H9 (cell line): ENCODE measurements at regions not wholly inside any gene's neighbourhood (a gene's known extent, or its start where the extent isn't known, plus 50 kb on each side); places are given as distances from the start of the nearest gene placed in this dataset.

Experiments used
- DNase-seq: peaks from one replicate; pipeline ENCODE4 v3.0.0-alpha.2; 2017
- H2AFZ ChIP-seq: one replicate; pipeline ENCODE4 v1.6.1; 2013; ENCODE audit warnings: mild to moderate bottlenecking, low read length, control low read depth, moderate library complexity
- H2AK5ac ChIP-seq: 2 replicates; pipeline ENCODE4 v1.6.1; 2013; ENCODE audit warnings: low read length, control low read depth, mixed read lengths; ENCODE audit not compliant: insufficient read length
- H2BK120ac ChIP-seq: one replicate; pipeline ENCODE4 v1.6.1; 2013; ENCODE audit warnings: low read depth, mild to moderate bottlenecking, low read length, control low read depth, inconsistent platforms; ENCODE audit not compliant: poor library complexity, severe bottlenecking
- H2BK12ac ChIP-seq: 2 replicates; pipeline ENCODE4 v1.6.1; 2013; ENCODE audit warnings: low read length, control low read depth, mixed read lengths, low read depth; ENCODE audit not compliant: insufficient read length
- H2BK15ac ChIP-seq: 2 replicates; pipeline ENCODE4 v1.6.1; 2013; ENCODE audit warnings: low read depth, low read length, control low read depth
- H2BK20ac ChIP-seq: one replicate; pipeline ENCODE4 v1.6.1; 2013; ENCODE audit warnings: low read depth, mild to moderate bottlenecking, low read length, control low read depth, inconsistent platforms; ENCODE audit not compliant: poor library complexity, severe bottlenecking
- H2BK5ac ChIP-seq: 2 replicates; pipeline ENCODE4 v1.6.1; 2013; ENCODE audit warnings: low read length, control low read depth, mixed read lengths; ENCODE audit not compliant: insufficient read length
- H3K14ac ChIP-seq: 2 replicates; pipeline ENCODE4 v1.6.1; 2013; ENCODE audit warnings: low read length, control low read depth; ENCODE audit not compliant: insufficient read depth
- H3K18ac ChIP-seq: 2 replicates; pipeline ENCODE4 v1.6.1; 2013; ENCODE audit warnings: low read depth, mild to moderate bottlenecking, mixed read lengths, low read length, control low read depth; ENCODE audit not compliant: insufficient read length
- H3K23ac ChIP-seq: 2 replicates; pipeline ENCODE4 v1.6.1; 2013; ENCODE audit warnings: low read length, control low read depth, mixed read lengths, low read depth; ENCODE audit not compliant: insufficient read length
- H3K23me2 ChIP-seq: 2 replicates; pipeline ENCODE4 v1.6.1; 2013; ENCODE audit warnings: low read depth, mild to moderate bottlenecking, mixed read lengths, low read length, control low read depth; ENCODE audit not compliant: insufficient read length, poor library complexity, severe bottlenecking
- H3K27ac ChIP-seq: 2 replicates; pipeline ENCODE4 v1.5.1; 2013; ENCODE audit warnings: low read length, control low read depth, mixed read lengths, low read depth; ENCODE audit not compliant: insufficient read length
- H3K27me3 ChIP-seq: 2 replicates; pipeline ENCODE4 v1.6.1; 2013; ENCODE audit warnings: low read length, control low read depth, inconsistent platforms; ENCODE audit not compliant: insufficient read depth
- H3K4ac ChIP-seq: 2 replicates; pipeline ENCODE4 v1.6.1; 2013; ENCODE audit warnings: low read depth, mild to moderate bottlenecking, control low read depth, inconsistent platforms, low read length, moderate library complexity
- H3K4me1 ChIP-seq: 2 replicates; pipeline ENCODE4 v1.6.1; 2013; ENCODE audit warnings: low read length, control low read depth, inconsistent platforms; ENCODE audit not compliant: insufficient read depth
- H3K4me2 ChIP-seq: 2 replicates; pipeline ENCODE4 v1.6.1; 2013; ENCODE audit warnings: low read length, control low read depth, mixed read lengths; ENCODE audit not compliant: insufficient read length, insufficient read depth
- H3K56ac ChIP-seq: 2 replicates; pipeline ENCODE4 v1.6.1; 2013; ENCODE audit warnings: low read depth, mild to moderate bottlenecking, mixed read lengths, low read length, control low read depth; ENCODE audit not compliant: insufficient read length
- H3K79me1 ChIP-seq: 2 replicates; pipeline ENCODE4 v1.6.1; 2013; ENCODE audit warnings: low read depth, mild to moderate bottlenecking, moderate library complexity, low read length, control low read depth, inconsistent platforms; ENCODE audit not compliant: insufficient read depth, poor library complexity, severe bottlenecking
- H3K79me2 ChIP-seq: 2 replicates; pipeline ENCODE4 v1.6.1; 2013; ENCODE audit warnings: low read length, control low read depth, inconsistent platforms; ENCODE audit not compliant: insufficient read depth
- H3K9ac ChIP-seq: 2 replicates; pipeline ENCODE4 v1.6.1; 2013; ENCODE audit warnings: low read length, control low read depth, mixed read lengths; ENCODE audit not compliant: insufficient read length; ENCODE audit errors: extremely low read depth
- H3K9me3 ChIP-seq: one replicate; pipeline ENCODE4 v1.6.1; 2013; ENCODE audit warnings: low read depth, low read length, inconsistent platforms; ENCODE audit not compliant: control insufficient read depth
- H3T11ph ChIP-seq: one replicate; pipeline ENCODE4 v1.6.1; 2013; ENCODE audit warnings: mild to moderate bottlenecking, low read length, control low read depth, inconsistent platforms
- H4K20me1 ChIP-seq: one replicate; pipeline ENCODE4 v1.6.1; 2013; ENCODE audit not compliant: control insufficient read depth, insufficient read length, insufficient read depth
- H4K5ac ChIP-seq: 2 replicates; pipeline ENCODE4 v1.6.1; 2013; ENCODE audit warnings: low read depth, mild to moderate bottlenecking, mixed read lengths, low read length, control low read depth; ENCODE audit not compliant: insufficient read length
- H4K8ac ChIP-seq: replicated peaks from 2 replicates; pipeline ENCODE4 v1.6.1; 2013; ENCODE audit warnings: low read length, control low read depth, mixed read lengths, low read depth; ENCODE audit not compliant: insufficient read length
- H4K91ac ChIP-seq: 2 replicates; pipeline ENCODE4 v1.6.1; 2013; ENCODE audit warnings: low read depth, mild to moderate bottlenecking, moderate library complexity, mixed read lengths, low read length, control low read depth; ENCODE audit not compliant: insufficient read length
- H3K27ac Mint-ChIP-seq, 3 experiments: 2 replicates in 2 of 3; 3 replicates in 1 of 3; pipeline ENCODE4 v1.8.0; 2020 to 2021; ENCODE audit warnings: mixed read lengths in 3 of 3, mild to moderate bottlenecking in 1 of 3, moderate library complexity in 1 of 3
- H3K27me3 Mint-ChIP-seq: 2 replicates; pipeline ENCODE4 v1.8.0; 2021; ENCODE audit warnings: low read depth, mild to moderate bottlenecking, moderate library complexity, mixed read lengths
- H3K36me3 Mint-ChIP-seq, 3 experiments: 2 replicates in 2 of 3; 3 replicates in 1 of 3; pipeline ENCODE4 v1.8.0; 2020 to 2021; ENCODE audit warnings: low read depth in 3 of 3, mixed read lengths in 3 of 3; ENCODE audit not compliant: insufficient read depth in 1 of 3
- H3K4me1 Mint-ChIP-seq, 2 experiments: 2 replicates each; pipeline ENCODE4 v1.8.0; 2020; ENCODE audit warnings: mixed read lengths in 2 of 2
- H3K4me3 Mint-ChIP-seq, 2 experiments: 2 replicates in 1 of 2; 3 replicates in 1 of 2; pipeline ENCODE4 v1.8.0; 2020 to 2021; ENCODE audit warnings: mild to moderate bottlenecking in 2 of 2, mixed read lengths in 2 of 2, moderate library complexity in 1 of 2
- H3K9me3 Mint-ChIP-seq, 2 experiments: 2 replicates in 1 of 2; 3 replicates in 1 of 2; pipeline ENCODE4 v1.8.0; 2020; ENCODE audit warnings: mild to moderate bottlenecking in 2 of 2, mixed read lengths in 2 of 2, moderate library complexity in 1 of 2
- WGBS: extraction: QIAGEN DNeasy Blood & Tissue Kit; methylation state at CpG from one replicate; pipeline ENCODE4 v1.1.7; 2013; ENCODE audit warnings: missing lambda C conversion rate, low lambda C conversion rate, mixed read lengths; ENCODE audit not compliant: insufficient read length; ENCODE audit errors: extremely low coverage; 5-methylcytosine and 5-hydroxymethylcytosine counted together
- TF ChIP-seq, protein P1 (sequence below): fragments of 200-600 bp; sonication (generic); conservative IDR thresholded peaks from 3 replicates; pipeline ENCODE4 v1.8.0; 2021; ENCODE audit warnings: antibody characterized with exemption, mild to moderate bottlenecking

DNA sequence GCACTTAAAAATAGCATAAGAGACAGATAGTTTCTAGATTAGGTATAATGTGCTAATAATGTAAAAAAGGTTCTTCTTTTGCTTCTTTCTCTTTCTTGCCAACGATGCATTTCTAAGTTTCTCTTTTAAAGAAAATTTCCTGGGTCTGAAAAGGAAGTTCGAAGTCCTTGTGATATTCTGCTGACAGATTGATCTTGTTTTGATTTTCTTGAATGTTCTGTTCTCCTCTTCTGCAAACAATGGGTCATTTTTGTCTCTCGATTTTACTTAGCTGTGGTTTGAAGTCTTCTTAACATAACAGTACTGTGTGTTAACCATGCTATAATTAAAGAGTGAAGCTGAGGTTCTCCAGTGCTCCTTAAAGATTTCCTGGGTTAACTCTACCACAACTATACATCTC is 61.1 kb upstream of the ACYP2 start:
- Histone ChIP-seq H3K79me2 (no peaks in the 10 kb centered on the region), H3K4ac (no peak overlapping the region), H3K23ac (no peak overlapping the region), H2BK5ac (no peak overlapping the region), H2BK120ac (no peak overlapping the region), H3K27ac (no peak overlapping the region), H2BK20ac (no peak overlapping the region), H3T11ph (no peak overlapping the region), H3K18ac (no peak overlapping the region), H3K9ac (no peak overlapping the region), H3K4me1 (no peaks in the 10 kb centered on the region), H4K91ac (no peak overlapping the region), H3K79me1 (no peaks in the 10 kb centered on the region), H2BK12ac (no peak overlapping the region), H2AFZ (no peak overlapping the region), H4K5ac (no peak overlapping the region), H4K20me1 (no peaks in the 10 kb centered on the region), H3K4me2 (no peak overlapping the region), H3K14ac (no peak overlapping the region), H3K23me2 (no peaks in the 10 kb centered on the region), H3K9me3 (no peaks in the 10 kb centered on the region), H3K56ac (no peak overlapping the region), H2BK15ac (no peak overlapping the region), H3K27me3 (no peaks in the 10 kb centered on the region), H4K8ac (no peak overlapping the region), H2AK5ac (no peak overlapping the region)
- DNase-seq, result no peak
- Mint-ChIP-seq H3K4me1 (peaks cover 2% of the 10 kb centered on the region in 2 experiments; a peak in 3 of 4 replicates), H3K27me3 (no peaks in the 10 kb centered on the region; the same call in 1 of the 2 replicates), H3K27ac (no peak overlapping the region), H3K4me3 (no peak overlapping the region), H3K9me3 (peaks cover 15 to 18% of the 10 kb centered on the region in 2 experiments), H3K36me3 (peaks cover 8 to 17% (median 11%) of the 10 kb centered on the region in 3 experiments)
- WGBS, result no CpG with 5 or more reads among the region's 3 CpGs
- TF ChIP-seq, protein P1, sequence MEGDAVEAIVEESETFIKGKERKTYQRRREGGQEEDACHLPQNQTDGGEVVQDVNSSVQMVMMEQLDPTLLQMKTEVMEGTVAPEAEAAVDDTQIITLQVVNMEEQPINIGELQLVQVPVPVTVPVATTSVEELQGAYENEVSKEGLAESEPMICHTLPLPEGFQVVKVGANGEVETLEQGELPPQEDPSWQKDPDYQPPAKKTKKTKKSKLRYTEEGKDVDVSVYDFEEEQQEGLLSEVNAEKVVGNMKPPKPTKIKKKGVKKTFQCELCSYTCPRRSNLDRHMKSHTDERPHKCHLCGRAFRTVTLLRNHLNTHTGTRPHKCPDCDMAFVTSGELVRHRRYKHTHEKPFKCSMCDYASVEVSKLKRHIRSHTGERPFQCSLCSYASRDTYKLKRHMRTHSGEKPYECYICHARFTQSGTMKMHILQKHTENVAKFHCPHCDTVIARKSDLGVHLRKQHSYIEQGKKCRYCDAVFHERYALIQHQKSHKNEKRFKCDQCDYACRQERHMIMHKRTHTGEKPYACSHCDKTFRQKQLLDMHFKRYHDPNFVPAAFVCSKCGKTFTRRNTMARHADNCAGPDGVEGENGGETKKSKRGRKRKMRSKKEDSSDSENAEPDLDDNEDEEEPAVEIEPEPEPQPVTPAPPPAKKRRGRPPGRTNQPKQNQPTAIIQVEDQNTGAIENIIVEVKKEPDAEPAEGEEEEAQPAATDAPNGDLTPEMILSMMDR, result no peak
